Ureter (tissue), 1 donor: ENCODE measurements at regions not wholly inside any gene's neighbourhood (a gene's known extent, or its start where the extent isn't known, plus 50 kb on each side); places are given as distances from the start of the nearest gene placed in this dataset.
"Not testable (repeated sequence)": the region's sequence is repeated elsewhere in the genome, so short reads cannot be mapped to it uniquely, and the experiment has no call there.

Source experiments
- DNase-seq: peaks from one replicate; pipeline ENCODE4 v3.0.0-alpha.2; 2020; ENCODE audit warnings: low spot score
- donor health status: DM: yes; HTN: yes; CAD: no.

DNA sequence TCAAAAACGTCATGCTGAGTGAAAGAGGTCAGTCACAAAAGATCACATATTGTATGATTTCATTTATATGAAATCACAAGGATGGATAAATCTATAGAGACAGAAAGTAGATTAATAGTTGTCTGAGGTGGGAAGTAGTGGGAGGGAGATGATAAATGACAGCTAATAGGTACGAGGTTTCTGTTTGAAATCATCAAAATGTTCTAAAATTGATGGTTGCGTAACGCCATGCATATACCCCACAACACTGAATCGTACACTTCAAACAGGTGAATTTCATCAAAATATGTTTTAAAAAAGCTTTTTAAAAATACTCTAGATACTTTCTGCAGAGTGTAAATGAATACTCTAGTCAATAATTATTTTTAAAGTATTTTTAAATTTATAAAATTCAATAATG lies 303.0 kb upstream of the STAC start:
- DNase-seq = no peak

DNA sequence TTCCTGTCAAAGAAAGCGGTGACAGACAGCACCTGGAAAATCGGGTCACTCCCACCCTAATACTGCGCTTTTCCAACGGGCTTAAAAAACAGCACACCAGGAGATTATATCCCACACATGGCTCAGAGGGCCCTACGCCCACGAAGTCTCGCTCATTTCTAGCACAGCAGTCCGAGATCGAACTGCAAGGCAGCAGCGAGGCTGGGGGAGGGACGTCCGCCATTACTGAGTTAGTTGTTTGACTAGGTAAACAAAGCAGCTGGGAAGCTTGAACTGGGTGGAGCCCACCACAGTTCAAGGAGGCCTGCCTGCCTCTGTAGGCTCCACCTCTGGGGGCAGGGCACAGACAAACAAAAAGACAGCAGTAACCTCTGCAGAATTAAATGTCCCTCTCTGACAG lies 297.3 kb upstream of the STAC start:
- not testable (repeated sequence) for DNase-seq

DNA sequence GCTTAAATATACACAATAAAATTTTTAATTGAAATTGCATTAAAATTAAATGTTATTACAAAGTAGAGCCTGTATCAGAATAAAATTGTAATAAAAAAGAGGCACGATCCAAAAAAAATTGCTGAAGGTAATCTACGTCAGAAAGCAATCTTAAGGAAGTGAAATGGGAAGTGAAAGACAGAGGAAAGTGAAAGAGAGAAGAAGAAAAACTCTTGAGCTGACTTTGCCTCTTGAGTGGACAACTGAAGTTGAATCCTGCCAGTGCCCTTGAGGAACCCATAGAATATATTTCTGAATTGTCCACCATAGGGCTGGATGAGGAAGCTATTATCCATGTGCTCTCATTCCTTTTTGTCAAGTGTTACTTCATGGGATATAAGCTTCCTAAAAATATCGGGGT lies 285.1 kb upstream of the STAC start:
- DNase-seq = no peak

DNA sequence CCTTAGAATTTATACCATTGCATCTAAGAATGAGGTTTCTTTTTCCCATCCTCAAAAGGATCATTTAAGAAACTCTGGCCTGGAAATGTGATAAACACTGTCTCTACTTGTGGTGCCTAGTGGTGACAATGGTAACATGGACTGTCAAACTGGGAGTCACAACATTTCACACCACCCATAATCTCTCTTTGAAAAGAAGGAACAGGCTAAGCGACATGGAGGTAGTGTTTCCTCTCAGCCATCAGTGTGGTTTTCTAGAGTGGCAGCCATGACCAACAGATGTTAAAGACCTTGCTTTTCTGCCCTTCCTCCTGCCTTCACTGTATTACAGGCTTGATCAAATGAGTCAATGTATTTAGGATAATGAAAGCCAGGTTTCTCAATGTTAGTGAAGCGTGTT lies 283.1 kb upstream of the STAC start:
- DNase-seq = no peak

DNA sequence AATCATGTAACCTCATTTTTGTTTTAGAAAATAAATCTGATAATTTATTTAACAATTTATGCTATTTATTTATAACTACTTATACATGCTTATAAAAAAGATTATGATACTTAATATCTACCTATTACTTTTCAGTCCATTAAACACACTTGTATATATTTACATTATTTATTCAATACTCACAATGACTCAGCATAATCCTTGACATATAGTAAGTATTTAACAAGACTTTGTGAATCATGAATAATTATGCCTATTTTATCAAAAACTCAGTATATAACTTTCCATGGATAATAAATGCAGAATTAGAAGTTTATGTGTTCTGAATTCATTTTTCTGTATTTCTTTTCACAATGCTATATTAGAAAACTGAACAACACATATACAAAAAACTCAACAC lies 266.0 kb upstream of the STAC start:
- no peak for DNase-seq

DNA sequence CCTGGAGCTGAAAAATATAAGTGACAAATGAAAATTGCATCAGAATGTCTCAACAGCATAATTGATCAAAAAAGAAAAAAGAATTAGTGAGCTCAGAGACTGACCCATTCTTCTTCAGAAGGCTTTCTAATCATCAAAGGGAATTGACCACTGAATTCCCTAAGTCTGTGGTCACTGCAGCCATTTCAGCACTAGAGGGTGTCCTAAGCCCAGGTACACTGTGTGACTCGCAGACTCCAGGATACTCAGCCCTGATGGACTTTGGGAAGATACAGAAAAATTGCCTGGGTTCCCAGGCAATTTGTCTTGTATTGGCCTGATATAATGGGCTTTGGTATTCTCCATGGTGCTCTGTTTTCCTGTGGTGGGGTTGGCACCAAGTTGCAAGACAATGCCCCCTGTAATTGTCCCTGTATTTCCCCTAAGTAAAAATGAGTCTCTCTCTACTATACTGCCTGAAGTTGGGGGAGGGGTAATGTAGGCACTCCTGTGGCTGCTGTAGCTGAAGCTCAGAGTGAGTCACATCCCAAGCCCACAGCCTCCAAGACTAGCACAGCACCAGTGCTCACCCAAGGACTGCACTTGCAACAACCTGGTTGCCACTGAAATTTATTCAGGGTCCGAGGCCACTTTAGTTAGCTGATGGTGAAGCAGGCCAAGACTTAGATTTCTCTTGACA lies 256.0 kb upstream of the STAC start:
- no peak for DNase-seq

DNA sequence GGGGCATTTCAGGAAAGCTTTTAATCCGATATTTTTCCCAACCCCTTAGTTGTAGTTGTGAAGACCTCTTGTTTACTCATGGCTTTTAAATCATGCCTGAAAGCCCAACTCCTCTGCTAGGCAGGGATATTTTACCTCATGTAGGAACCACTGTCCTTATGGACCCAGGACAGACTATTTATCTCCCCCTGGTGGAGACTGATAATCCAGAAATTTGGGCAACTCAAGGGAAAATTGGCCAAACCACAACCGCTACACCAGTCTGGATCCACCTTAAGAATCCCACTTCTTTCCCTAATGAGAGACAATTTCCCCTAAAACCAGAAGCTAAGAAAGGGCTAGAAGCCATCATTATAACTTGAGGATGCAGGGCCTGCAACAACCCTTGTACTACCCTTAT lies 248.1 kb upstream of the STAC start:
- DNase-seq = no peak

DNA sequence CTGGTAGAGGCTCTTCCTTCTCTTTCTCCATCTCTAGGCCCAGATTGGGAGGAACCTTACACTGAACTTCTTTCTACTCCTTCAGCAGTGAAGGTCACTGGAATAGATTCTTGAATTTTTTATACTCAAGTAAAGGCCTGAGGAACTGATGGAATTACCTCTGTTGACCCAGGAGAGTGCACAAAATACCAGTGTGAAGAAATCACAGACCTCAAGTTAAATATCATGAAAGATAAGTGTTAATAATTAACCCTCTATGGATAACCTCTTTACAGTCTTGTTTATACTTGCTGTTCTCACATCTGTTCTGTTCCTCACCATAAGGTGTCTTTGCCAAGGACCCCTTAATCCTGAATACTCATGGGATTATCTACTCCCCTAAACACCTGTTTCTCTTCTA lies 244.4 kb upstream of the STAC start:
- no peak for DNase-seq

DNA sequence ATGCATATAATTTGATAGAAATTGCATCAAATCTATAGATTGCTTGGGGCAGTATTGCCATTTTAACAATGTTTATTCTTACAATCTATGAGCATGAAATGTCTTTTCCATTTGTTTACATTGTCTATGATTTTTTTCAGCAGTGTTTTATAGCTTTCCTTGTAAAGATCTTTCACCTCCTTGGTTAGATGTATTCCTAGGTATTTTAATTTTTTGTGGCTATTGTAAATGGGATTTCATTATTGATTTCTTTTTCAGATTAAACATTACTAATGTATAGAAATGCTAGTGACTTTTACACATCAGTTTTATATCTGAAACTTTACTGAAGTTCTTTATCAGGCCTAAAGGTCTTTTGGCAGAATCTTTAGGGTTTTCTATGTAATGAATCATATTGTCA lies 237.6 kb upstream of the STAC start:
- no peak for DNase-seq

DNA sequence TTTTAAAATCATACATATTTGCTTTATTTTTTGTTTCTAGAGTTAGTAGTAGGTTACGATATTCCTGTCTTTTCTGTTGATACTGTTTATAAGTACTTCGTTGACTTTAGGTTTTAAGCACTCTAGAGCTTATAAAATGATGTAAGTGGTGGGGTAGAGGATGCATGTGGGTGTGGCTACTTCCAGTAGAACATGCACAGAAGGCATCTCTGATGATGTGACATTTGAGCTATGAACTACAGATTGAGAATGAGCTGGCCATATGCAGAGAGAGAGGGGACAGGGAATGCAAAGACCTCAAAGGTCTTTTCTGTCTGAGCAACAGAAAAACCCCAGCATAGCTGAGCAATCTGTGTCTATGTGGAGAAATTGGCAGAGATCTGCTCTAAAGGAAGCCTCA lies 233.9 kb upstream of the STAC start:
- DNase-seq = no peak

DNA sequence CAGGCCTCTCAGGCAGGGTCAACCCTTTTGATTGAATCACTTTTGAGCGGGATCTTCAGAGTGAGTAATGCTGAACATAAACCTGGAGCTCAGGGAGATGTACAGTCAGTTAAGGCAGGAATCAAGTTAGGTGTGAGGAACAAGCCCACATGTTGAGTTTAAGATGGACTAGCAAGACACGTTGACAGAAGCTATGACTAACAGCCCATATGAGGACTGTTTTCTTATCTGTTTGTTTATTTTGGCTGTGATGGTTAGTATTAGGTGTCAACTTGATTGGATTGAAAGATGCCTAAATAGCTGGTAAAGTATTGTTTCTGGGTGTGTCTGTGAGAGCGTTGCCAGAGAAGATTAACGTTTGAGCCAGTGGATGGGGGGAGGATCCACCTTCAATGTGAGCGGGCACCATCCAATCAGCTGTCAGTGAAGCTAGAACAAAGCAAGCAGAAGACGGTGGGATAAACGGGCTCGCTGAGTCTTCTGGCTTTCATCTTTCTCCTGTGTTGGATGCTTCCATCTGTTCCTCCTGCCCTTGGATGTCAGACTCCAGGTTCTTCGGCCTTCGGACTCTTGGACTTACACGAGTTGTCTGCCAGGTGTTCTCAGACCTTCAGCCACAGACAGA lies 232.3 kb upstream of the STAC start:
- DNase-seq = no peak

DNA sequence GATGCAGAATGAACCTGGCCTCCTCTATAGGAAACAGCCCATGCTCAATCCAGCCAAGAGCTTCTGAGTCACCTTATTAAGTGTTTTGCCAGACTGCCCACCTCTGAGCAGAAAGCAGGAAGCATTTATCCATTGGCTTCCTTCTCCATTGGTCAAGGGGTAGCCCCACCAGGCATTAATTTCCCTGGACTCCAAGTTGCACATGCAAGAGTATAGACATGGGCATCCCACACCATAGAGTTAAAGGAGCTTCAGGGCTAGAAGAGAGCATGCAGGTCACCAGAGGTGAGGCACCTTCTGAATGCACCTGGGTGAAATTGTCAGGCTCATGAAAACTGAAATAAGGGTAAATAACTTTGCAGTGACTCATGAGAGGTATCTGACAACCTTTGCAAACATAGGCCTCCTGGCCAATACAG lies 230.8 kb upstream of the STAC start:
- no peak for DNase-seq

DNA sequence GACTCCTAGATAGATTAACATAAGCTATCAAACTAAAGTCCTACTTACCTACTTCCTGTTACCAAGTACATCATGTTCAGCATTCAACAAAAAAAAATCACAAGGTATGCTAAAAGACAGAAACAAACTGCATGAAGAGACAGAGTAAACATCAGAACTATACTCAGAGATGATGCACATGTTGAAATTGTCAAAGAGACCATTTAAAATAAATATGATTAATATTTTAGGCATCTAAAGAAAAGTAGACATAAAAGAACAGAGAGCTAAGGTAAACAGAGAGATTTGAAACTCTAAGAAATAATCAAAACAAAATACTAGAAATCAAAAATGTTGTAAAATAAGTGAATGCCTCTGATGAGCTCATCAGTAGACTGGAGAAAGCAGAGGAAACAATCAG lies 224.8 kb upstream of the STAC start:
- DNase-seq = no peak

DNA sequence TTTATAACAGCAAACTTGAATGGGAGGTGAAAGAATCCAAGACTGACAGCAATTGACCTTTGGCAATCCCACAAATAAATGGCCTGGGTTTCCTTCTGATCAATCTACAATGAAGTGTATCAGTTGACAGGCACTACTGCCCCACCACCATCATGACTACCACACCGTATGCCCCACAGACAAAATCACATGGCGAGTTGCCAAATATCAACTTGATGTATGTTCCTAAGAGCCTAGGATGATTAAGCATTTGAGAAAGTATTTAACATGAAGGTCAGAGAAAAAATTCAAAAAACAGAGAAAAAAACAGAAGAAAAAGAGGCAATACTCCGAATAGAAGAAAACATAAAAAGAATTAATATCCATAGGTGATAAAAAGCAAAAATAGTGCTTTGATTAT lies 215.9 kb upstream of the STAC start:
- DNase-seq = no peak

DNA sequence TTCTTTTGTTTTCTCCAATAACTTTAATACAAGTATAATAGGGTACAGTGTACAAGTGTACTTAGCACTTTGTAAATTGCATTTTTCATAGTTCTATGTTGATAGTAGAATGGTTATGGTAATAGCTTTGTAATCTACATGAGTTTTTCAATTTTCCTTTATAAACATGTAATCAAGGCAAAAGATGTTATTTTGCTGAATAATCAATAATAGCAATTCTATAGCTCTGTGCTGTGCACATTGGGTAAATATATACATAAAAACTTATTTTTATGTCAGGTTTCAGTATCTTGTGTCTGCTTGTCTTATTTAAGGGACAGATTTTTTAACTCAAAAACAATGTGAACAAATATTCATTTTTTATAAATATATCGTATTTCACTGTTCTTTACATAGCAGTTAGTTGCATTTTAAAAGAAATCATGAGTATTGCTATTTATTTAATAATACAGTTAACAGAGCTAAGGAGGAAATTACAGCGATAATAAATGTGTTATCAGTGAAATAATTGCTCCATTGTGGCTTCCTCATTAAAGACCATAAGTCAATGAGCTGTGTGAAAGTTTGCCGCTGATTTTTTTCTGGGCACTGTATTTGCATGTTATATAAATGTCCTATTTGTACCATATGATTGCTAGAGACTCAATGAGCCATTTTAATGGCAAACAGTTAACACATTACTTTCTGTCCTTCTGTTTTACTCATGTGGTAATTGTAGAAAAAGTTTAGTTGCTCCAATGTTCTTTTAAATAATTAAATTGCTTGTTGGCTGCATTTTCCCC lies 214.6 kb upstream of the STAC start:
- DNase-seq = no peak

DNA sequence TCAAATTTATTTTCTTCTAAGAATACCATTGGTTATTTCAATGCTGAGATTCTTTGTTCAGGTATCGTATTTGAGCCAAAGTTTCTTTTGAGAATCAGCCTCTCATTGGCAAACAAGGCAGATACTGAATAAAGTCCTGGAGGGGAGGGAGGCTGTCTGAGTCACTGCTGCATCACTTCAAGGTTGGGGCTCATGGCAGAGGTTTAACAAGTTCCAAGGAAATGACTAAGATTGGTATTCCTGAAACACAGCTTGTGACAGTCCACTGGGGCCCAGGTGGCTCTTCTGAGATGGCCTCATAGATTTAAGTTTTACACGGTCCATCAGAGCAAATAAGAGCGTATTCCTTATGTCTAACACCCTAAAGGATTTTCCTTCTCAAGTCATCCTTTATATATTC lies 213.8 kb upstream of the STAC start:
- no peak for DNase-seq

DNA sequence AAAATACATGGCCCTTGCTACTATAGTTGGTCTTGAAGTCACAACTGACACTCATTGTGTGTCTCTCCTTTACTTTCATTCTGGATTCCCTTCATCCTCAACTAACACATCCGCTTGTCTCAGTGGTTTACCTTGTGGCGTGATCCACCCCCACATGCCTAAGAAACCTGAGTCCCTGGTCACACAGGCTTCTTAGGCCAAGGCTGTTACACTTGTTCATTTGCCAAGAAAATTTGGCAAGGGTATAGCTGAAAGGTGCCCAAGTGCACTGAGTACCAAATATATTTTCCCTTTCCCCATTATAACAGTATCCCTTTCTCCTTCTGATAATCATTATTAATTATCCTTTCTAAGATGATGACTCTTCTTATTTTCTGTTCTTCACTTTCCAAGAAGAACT lies 207.6 kb upstream of the STAC start:
- DNase-seq = no peak

DNA sequence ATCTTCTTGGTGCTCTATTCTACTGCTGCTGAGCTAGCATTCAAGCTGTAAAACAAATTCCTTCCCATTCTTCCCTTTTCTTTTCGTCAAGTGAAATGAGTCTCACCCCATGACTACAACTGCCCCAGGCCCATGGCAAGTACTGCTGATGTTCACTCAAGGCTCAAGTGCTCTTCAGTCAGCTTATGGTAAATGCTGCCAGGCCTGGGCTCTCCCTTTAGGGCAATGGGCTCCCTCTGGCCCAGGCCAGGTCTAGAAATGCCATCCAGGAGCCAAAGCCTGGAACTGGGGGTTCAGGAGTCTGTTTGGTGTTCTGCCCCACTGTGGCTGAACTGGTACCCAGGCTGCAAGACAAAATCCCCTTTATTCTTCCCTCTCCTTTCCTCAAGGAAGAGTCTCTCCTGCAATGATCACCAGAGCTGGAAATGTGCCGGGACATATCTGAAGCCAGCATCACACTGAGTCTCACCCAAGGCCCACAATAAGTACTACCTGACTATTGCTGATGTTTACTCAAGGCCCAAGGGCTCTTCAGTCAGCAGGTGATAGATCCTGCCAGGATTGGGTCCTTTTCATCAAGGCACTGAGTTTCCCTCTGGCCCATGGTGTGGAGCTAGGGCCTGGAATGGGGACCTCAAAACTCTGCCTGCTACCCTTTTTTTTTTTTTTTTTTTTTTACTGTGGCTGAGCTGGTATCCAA lies 205.0 kb upstream of the STAC start:
- no peak for DNase-seq

DNA sequence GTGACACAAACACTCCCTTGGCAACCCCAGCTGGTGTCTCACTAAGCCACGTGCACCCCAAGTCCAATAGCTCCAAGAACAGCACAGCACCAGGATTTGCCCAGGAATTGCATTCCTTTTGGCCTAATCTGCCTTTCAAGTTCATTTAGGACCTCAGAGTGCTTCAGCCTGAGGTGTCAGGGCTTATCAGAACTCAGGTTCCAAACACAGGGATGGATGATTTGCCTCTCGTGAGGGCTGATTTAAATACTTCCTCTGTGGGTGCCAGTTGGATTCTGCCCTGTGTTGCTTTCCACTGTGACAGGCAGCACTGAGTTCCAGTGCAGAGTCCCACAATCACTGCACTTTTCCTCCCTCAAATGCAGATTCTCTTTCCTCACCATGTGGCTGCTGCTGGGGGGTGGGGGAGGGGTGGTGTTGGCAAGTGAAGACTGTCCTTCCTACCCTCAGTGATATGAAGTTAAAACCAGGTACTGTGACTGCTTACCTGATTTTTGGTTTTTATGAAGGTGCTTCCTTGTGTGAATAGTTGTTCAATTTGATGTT lies 204.3 kb upstream of the STAC start:
- no peak for DNase-seq

DNA sequence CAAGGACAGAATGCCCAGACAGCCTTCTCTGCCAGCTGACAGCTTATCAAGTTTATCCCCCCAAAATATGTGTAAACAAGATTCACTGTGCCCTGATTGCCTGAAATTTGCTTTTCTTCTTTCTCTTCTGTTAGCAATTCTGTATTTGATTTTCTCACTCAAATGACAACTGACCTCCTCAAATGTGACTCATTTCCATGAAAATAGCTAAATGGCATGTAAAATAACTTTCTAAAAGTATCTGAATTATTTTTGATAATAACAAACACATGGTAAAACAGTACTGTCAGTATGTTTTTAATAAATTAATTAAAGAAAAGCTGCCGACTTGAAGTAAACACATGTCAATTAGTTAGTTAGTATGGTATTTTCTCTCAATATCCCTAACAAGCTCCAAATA lies 202.3 kb upstream of the STAC start:
- no peak for DNase-seq

DNA sequence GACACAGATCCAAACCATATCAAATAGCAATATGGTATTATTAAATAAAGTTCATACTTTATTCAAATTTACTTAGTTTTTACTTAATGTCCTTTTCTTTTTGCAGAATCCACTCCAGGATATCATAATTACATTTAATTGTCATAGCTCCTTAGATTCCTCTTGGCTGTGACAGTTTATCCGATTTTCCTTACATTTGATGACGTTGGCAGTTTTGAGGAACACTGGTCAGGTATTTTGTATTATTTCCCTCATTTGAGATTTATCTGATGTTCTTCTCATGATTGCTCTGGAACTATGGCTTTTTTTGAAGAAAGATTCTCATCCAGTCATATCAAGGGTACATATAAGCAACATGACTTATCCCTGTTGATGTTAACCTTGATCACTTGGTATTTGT lies 198.3 kb upstream of the STAC start:
- DNase-seq = no peak

DNA sequence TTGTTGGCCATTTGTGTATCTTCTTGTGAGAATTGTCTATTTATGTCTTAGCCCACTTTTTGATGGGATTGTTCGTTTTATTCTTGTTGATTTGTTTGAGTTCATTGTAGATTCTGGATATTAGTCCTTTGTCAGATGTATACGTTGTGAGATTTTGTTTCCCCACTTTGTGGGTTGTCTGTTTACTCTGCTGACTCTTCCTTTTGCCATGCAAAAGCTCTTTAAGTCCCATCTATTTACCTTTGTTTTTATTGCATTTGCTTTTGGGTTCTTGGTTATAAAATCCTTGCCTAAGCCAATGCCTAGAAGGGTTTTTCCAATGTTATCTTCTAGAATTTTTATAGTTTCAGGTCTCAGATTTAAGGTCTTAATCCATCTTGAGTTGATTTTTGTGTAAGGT lies 193.1 kb upstream of the STAC start:
- DNase-seq = not testable (repeated sequence)
